ENCODE measurements at regions not wholly inside any gene's neighbourhood (a gene's known extent, or its start where the extent isn't known, plus 50 kb on each side); places are given as distances from the start of the nearest gene placed in this dataset.
A peak's percentile ranks its signal among the peaks of the same experiment; 100 is the strongest.
"Not testable (repeated sequence)": the region's sequence is repeated elsewhere in the genome, so short reads cannot be mapped to it uniquely, and the experiment has no call there.

GRCh38 chr10:23657677-23658076, 218.8 kb downstream of the OTUD1 start:
- no peak for DNase-seq

DNA sequence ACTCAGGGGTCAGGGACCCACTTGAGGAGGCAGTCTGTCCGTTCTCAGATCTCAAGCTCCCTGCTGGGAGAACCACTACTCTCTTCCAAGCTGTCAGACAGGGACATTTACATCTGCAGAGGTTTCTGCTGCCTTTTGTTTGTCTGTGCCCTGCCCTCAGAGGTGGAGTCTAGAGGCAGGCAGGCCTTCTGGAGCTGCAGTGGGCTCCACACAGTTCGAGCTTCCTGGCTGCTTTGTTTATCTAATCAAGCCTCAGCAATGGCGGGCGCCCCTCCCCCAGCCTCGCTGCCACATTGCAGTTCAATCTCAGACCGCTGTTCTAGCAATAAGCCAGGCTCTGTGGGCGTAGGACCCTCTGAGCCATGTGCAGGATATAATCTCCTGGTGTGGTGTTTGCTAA, 233.0 kb downstream of the OTUD1 start:
- not testable (repeated sequence) for DNase-seq

DNA sequence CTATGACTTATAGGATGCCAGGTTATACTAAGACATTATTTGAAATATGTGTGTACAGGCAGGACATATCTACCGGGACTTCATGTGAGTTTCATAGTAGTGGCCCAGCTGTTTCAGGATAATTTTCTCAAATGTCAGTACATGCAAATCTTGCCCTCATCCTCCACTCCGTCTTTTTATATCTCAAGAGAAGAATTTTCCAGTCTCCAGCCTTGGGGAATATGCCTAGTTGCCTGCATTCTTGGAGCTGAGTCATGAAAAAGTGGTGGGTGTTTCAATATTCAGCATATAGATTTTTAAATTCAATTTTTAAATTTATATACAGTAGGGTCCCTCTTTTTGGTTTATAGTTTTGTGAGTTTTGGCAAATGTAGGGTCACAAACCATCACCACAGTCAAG, 236.7 kb downstream of the OTUD1 start:
- DNase-seq = no peak

DNA sequence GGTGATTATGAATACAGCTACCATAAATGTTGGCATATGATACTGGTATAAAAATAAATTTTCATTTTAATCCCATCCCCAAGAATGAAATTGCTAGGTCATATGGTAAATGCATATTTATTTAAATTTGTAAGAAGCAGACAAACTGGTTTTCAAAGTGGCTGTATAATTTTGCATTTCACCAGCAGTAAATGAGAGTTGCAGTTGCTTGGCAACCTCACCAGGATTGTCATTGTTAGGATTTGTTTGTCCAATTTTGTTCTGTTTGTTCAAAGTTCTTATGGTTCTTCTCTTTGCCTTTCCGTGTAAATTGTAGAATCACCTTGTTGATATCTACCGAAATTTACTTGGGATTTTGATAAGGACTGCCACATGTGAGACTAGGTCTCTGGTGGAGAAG, 237.4 kb downstream of the OTUD1 start:
- peak; percentile 9 for DNase-seq

DNA sequence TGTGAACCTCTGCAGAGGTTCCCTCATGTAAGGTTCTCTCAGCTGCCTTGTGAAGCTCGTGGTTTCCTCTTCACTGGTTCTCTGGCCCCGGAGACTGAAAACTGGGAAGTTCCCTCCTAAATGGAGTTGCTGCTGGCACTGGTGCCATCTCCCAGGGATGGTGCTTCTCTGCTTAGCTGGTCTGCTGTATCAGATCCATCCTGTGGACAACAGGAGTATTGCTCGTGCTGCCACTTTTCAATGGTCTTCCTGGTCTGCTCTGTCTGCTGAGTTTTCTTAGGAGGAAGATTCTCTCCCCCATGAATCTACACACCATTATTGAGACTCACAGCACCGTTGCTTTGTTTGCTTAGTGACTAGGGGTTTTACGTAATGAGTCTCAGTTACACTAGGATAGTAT, 247.8 kb downstream of the OTUD1 start:
- no peak for DNase-seq

- no peak for DNase-seq
Measured at GRCh38 chr10:23692736-23693135, 253.9 kb downstream of the OTUD1 start.

DNA sequence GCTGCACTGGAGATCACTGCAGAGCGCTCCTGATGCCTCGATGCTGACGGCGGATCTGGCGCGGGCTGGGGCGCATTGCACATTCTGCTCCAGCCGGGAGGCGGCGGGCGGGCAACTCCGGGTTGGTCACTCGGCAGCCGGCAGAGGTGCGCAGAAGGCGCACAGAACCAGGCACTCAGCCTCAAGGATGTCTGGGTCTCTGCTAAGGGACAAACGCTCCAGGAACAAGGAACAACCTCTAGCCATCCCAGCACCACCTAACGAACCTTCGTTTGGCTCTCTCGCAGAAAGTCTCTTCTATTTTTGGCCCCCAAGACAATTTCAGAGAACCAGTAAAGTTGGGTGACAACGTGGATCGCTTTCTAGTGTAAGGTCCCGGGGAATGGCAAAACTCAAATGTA, 254.6 kb downstream of the OTUD1 start:
- no peak for DNase-seq

DNA sequence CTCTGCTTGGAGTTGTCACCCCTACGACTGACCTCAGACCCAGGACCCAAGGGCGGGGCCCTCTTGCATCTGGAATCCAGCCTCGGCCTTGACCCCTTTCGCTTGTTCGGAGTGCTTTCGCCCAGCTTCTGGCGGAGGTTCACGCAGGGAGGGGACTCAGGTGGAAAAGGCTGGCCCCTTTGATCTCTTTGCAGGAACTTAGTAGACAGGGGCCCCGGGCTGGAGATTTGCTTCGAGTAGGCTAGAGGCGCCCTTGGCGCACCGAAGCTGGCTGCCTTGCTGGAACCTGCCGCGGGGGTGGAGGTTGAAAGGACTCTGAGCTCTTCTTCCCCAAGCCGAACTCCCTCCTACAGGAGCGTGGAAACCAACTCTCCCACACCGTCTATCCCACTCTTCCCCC, 255.1 kb downstream of the OTUD1 start:
- DNase-seq = no peak

DNA sequence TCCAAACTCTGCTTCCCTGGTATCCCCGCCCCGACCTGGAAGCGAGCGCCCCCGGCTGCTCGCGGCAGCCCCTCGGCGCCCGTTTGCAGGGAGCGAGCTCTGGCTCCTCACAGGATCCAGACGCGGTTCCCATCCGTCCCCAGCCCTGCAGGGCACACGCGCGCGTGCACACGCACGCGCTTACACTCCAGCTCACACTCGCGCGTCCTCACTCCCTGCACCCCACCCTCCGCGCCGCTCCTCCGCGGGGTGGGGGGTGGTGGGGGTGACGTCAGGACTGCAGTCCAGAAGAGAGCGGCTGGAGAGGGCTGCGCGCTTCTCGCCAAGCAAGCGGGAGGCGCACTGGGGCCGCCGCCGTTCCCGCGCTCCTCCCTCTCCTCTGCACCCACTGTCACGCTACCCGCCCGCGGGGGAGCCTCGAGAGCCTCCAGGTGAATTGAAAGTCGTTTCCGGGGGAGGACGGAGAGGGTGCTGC, 255.6 kb downstream of the OTUD1 start:
- DNase-seq = no peak

DNA sequence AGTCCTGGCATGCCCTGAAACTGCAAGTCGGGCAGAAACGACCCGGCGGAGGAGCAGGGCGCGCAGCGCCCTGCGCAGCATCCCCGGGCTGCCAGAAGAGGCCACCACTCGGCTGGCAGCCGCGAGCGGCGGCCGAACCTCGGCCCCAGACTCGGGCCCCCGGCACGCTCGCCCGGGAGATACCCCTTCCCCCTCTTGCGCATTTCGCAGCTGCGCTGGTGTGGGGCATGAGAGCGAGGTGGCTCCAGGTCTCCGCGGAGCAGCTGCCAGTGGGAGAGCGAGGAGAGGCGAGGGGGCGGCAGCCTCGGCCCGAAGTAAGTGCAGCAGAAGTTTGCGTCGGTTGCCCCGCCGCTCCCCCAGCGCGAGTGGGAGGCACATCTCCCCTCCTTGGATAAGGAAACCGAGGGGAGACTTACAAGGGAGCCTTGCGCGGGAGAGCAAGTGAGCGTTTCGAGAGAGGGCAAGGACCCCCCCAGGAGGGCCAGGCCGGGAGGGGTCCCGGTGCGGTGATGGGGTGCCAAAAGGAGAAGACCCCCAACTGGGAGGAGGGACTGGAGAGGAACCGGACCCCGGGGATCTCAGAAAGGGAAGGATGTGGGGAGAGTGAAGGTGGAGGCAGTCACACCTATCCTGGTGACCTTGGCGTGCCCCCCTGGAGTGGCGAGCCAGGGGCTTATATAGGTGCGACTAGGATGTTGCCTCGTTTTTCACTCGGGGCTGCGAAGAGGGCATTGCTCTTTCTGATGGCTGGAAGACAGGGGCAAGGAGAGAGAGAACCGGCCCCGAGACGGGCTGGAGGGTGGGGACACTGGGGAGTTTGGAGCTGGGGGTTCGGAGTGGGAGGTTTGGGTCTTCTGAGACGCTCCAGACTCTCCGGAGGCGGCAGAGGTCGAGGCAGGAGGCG, 256.3 kb downstream of the OTUD1 start:
- DNase-seq = no peak

DNA sequence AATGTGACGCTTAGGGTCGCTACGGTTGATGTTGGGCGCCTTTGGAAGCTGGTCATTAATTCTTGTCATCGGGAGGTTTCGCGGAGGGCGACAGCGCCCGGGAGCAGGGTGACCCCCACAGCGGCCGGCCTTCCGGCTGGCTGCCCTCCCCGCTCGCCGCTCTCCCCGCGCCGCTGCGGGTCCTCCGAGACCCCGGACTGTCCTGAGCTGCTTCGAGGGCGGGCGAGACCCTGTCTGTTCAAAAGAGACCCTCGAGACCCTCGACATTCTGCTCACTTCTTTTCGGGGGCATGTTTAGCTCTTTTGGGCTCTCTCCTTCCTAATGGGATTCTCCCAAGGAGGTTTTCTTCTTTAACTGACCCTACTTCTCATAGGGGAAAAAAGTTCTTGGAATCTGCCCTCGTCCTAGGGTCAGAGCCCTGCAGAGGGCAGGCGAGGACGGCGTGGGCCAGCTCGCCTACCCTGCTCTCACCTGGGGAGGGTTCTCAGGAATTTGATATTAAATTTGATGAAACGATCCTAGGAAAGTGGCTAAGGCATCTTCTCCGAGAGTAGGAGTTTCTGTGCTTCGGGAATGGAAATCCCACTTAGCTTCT, 257.0 kb downstream of the OTUD1 start:
- no peak for DNase-seq

- DNase-seq = no peak
Measured at GRCh38 chr10:23696476-23696875, 257.6 kb downstream of the OTUD1 start.

- DNase-seq = peak; percentile 22
Measured at GRCh38 chr10:23702977-23703414, 264.1 kb downstream of the OTUD1 start.

- DNase-seq = no peak
Measured at GRCh38 chr10:23715363-23715762, 276.5 kb downstream of the OTUD1 start.

DNA sequence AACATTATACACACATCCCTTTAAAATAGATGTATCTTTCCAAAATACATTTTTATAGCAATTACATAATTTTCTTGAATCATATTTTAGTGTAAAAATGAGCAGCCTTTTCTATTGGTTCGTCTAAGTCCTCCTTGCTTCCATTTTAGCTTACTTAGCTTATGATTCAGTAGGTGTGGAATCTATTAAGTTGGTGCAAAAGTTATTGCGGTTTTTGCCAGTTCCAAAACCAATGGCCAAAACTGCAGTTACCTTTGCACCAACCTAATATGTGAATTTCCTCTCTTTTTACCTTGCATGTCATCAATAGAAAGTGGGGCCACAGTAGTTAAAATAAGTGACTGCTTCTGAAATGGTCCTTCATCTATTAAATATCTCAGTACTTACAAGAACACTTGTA, 279.0 kb downstream of the OTUD1 start:
- no peak for DNase-seq

GRCh38 chr10:23718946-23719345, 280.1 kb downstream of the OTUD1 start:
- no peak for DNase-seq

- no peak for DNase-seq
Measured at GRCh38 chr10:23723796-23724195, 284.9 kb downstream of the OTUD1 start.

- no peak for DNase-seq
Measured at GRCh38 chr10:23725548-23725947, 286.7 kb downstream of the OTUD1 start.

- no peak for DNase-seq
Measured at GRCh38 chr10:23742368-23742767, 303.5 kb downstream of the OTUD1 start.

GRCh38 chr10:23742807-23743206, 303.9 kb downstream of the OTUD1 start:
- peak; percentile 15 for DNase-seq

DNA sequence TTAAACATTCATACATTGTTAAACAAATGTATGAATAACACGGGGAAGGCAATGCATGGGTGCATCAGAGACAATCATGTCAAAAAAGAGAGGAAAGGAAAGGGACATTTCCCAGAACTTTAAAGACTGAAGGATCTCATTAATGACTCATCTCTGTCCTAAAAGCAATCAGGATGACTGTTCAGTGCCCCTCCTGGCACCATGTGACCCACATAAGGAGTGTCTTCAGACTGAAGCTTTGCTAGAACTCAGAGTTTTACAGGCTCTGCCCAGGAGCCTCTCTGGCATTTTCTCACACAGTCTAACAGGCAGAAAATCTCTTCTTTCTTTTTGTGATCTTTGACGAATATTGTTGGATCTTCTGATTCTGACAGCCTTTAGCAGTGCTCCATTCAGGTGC, 315.3 kb downstream of the OTUD1 start:
- peak; percentile 23 for DNase-seq

DNA sequence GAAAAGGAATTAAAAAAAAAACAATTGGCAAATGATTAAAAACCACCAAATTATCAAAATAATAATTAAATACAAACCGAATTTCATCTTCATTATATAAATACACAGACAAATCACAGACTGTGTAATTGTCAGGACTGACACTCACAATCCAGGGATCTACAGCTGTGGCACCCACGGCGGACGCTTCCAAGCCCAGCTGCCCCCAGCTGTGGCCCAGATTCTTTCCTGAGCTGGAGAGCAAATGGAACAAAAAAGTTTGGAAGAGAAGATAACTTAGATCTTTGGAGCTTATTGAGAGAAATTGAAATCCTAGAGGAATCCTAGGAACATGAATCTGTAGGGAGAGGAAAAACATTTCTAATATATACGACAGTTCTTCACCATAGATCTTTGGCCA, 316.1 kb downstream of the OTUD1 start:
- DNase-seq = no peak

DNA sequence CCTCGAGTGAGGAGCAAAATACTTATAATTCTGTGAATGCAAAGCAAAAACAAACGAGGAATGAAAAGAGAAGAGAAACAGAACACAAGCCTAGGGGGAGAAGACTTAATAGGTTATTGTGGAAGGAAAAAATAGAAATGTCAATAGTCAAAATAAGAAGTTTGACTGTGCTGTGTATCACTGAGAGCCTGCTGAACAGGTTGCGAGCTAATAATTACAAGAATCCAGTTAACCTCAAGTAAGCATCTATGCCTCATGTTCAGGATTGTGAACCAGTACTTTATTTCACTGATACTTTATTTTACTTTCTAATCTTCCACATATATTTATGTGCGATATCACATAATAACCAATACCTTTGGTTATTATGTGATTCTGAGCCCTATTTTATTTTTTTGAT, 316.7 kb downstream of the OTUD1 start:
- no peak for DNase-seq

- no peak for DNase-seq
Measured at GRCh38 chr10:23768281-23768680, 329.4 kb downstream of the OTUD1 start.

All from NCI-H2029 treated with DMSO at 0.1 percent for 48 hours (cell line).